Endodermal cell (in vitro differentiated cells): ENCODE measurements at regions not wholly inside any gene's neighbourhood (a gene's known extent, or its start where the extent isn't known, plus 50 kb on each side); places are given as distances from the start of the nearest gene placed in this dataset.

Experiments
- DNase-seq: peaks from one replicate; pipeline ENCODE4 v3.0.0-alpha.2; 2017
- H3K27ac ChIP-seq: 2 replicates; pipeline ENCODE4 v1.5.1; 2013; ENCODE audit warnings: mild to moderate bottlenecking, low read depth, low read length, moderate library complexity
- H3K27me3 ChIP-seq: 2 replicates; pipeline ENCODE4 v1.6.1; 2013; ENCODE audit warnings: mild to moderate bottlenecking, low read length, moderate library complexity; ENCODE audit not compliant: insufficient read depth, control insufficient read depth, poor library complexity, severe bottlenecking
- H3K36me3 ChIP-seq: 2 replicates; pipeline ENCODE4 v1.7.0; 2013; ENCODE audit warnings: mild to moderate bottlenecking, low read length, moderate library complexity; ENCODE audit not compliant: control insufficient read depth, insufficient read depth
- H3K4me1 ChIP-seq: one replicate; pipeline ENCODE4 v1.7.0; 2013; ENCODE audit warnings: low read length; ENCODE audit not compliant: control insufficient read depth, insufficient read depth
- H3K4me3 ChIP-seq: 2 replicates; pipeline ENCODE4 v1.5.1; 2013; ENCODE audit warnings: mild to moderate bottlenecking, low read length, moderate library complexity
- H3K9ac ChIP-seq: 2 replicates; pipeline ENCODE4 v1.6.1; 2013; ENCODE audit warnings: mild to moderate bottlenecking, low read length, moderate library complexity; ENCODE audit not compliant: poor library complexity, severe bottlenecking; ENCODE audit errors: extremely low read depth
- H3K9me3 ChIP-seq: 2 replicates; pipeline ENCODE4 v1.6.1; 2013; ENCODE audit warnings: mild to moderate bottlenecking, low read length, moderate library complexity; ENCODE audit not compliant: control insufficient read depth
- H3K27ac Mint-ChIP-seq: 2 replicates; pipeline ENCODE4 v1.8.0; 2020; ENCODE audit warnings: mixed read lengths
- H3K27me3 Mint-ChIP-seq: 2 replicates; pipeline ENCODE4 v1.8.0; 2021; ENCODE audit warnings: mild to moderate bottlenecking, mixed read lengths; ENCODE audit not compliant: insufficient read depth
- H3K36me3 Mint-ChIP-seq: 2 replicates; pipeline ENCODE4 v1.8.0; 2020; ENCODE audit warnings: low read depth, mixed read lengths
- H3K4me1 Mint-ChIP-seq: 2 replicates; pipeline ENCODE4 v1.8.0; 2020; ENCODE audit warnings: mixed read lengths
- H3K4me3 Mint-ChIP-seq: 2 replicates; pipeline ENCODE4 v1.8.0; 2020; ENCODE audit warnings: mild to moderate bottlenecking, moderate library complexity, mixed read lengths
- H3K9me3 Mint-ChIP-seq: 2 replicates; pipeline ENCODE4 v1.8.0; 2020; ENCODE audit warnings: mild to moderate bottlenecking, mixed read lengths
- CTCF ChIP-seq: fragments of 200-600 bp; sonication (generic); conservative IDR thresholded peaks from 2 replicates; pipeline ENCODE4 v1.5.0; 2021; ENCODE audit warnings: antibody characterized with exemption, mild to moderate bottlenecking
- WGBS, 2 experiments: methylation state at CpG; one replicate each; pipeline versions ENCODE4 v1.1.5 to v1.1.7; 2013; ENCODE audit warnings: missing lambda C conversion rate in 2 of 2, mixed read lengths in 1 of 2; ENCODE audit not compliant: insufficient coverage in 1 of 2, insufficient read length in 1 of 2; 5-methylcytosine and 5-hydroxymethylcytosine counted together

GRCh38 chr13:44627441-44627840 is 51.3 kb upstream of the TSC22D1 start:
- peaks cover 17% of the 10 kb centered on the region for H3K4me1 Mint-ChIP-seq
- Histone ChIP-seq H3K9me3 (no peaks in the 10 kb centered on the region), H3K9ac (no peak overlapping the region), H3K36me3 (no peaks in the 10 kb centered on the region), H3K27ac (no peak overlapping the region), H3K4me1 (peaks cover 2% of the 10 kb centered on the region), H3K4me3 (no peak overlapping the region), H3K27me3 (no peaks in the 10 kb centered on the region)
- 90 to 94% methylated on average over 1 to 2 of the region's 2 CpGs for WGBS, 2 experiments
- H3K9me3 Mint-ChIP-seq = no peaks in the 10 kb centered on the region
- no peak for TF ChIP-seq CTCF
- H3K36me3 Mint-ChIP-seq = no peaks in the 10 kb centered on the region
- H3K27ac Mint-ChIP-seq = no peak overlapping the region
- no peak overlapping the region for H3K4me3 Mint-ChIP-seq
- DNase-seq = no peak
- no peaks in the 10 kb centered on the region for H3K27me3 Mint-ChIP-seq

GRCh38 chr13:44626176-44626575 is 50.0 kb upstream of the TSC22D1 start:
- no peak for TF ChIP-seq CTCF
- H3K27me3 ChIP-seq = no peaks in the 10 kb centered on the region
- no peak for DNase-seq
- H3K9me3 Mint-ChIP-seq = no peaks in the 10 kb centered on the region
- H3K27me3 Mint-ChIP-seq = no peaks in the 10 kb centered on the region
- no peak overlapping the region for H3K27ac ChIP-seq
- WGBS, 2 experiments = 94 to 95% methylated on average over 2 of the region's 2 CpGs
- H3K4me1 Mint-ChIP-seq = peaks cover 22% of the 10 kb centered on the region
- no peak overlapping the region for H3K27ac Mint-ChIP-seq
- peaks cover 5% of the 10 kb centered on the region for H3K4me1 ChIP-seq
- no peaks in the 10 kb centered on the region for H3K36me3 ChIP-seq
- H3K9ac ChIP-seq = no peak overlapping the region
- H3K36me3 Mint-ChIP-seq = no peaks in the 10 kb centered on the region
- no peaks in the 10 kb centered on the region for H3K9me3 ChIP-seq
- H3K4me3 ChIP-seq = no peak overlapping the region
- H3K4me3 Mint-ChIP-seq = no peak overlapping the region
